GM12892 (cell line): ENCODE measurements at regions not wholly inside any gene's neighbourhood (a gene's known extent, or its start where the extent isn't known, plus 50 kb on each side); places are given as distances from the start of the nearest gene placed in this dataset.
A peak's percentile ranks its signal among the peaks of the same experiment; 100 is the strongest.

Source experiments
- DNase-seq: peaks from one replicate; pipeline ENCODE4 v3.0.0; 2011; ENCODE audit not compliant: insufficient read length
- FAIRE-seq: peaks from 2 replicates; lab custom pipeline; 2011; peaks lifted over from hg19 to GRCh38; lab: Jason Lieb, UNC
- POLR2A ChIP-seq: IDR thresholded peaks from 2 replicates; pipeline ENCODE4 v1.6.1; 2011; ENCODE audit warnings: low read depth, low read length, control low read depth
- POLR2AphosphoS5 ChIP-seq: IDR thresholded peaks from 2 replicates; pipeline ENCODE4 v1.6.1; 2011; ENCODE audit warnings: low read depth, low read length, control low read depth
- TAF1 ChIP-seq: IDR thresholded peaks from 2 replicates; pipeline ENCODE4 v1.6.1; 2011; ENCODE audit warnings: low read depth, mild to moderate bottlenecking, control low read depth, low read length, borderline replicate concordance

DNA sequence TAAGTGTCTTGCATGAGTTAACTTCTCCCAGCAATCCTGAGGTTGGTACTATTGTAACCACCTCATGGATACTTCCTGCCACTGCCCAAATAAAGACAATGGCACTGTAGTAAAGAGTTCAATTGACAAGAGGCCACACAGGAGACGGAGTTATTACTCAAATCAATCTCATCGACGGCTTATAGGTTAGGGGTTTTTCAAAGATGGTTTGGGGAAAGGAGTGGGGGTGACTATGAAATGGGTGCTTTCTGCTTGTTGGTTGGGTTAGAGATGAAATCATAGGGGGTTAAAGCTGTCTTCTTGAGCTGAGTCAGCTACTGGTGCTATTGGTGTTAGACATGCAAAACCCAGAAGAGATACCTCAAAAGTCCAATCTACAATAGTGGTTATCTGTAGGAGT is 1258.0 kb upstream of the ZEB2 start:
- no peak for DNase-seq
- no peak for FAIRE-seq
- TF ChIP-seq POLR2AphosphoS5 (no peak), POLR2A (no peak), TAF1 (no peak)

DNA sequence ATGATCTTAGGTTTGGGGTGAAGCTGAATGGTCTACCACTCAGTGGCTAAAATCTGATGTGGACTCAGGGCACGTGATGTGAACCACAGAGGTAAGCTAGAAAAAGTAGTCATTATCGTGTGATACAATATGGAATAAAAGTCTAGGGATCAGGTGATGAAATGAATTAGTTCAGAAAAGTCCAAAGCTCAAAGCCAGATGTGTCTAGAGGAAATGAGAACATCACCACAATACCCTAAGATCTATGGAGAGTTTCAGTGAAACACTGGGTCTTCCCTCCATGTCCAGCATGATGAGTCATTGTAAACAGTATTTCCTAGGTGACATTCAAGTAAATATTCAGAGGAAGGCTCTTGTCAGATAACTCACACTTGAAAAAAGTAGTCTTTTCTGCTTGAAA is 1257.4 kb upstream of the ZEB2 start:
- TF ChIP-seq POLR2A (no peak), TAF1 (no peak), POLR2AphosphoS5 (no peak)
- FAIRE-seq (no peak), DNase-seq (no peak)

DNA sequence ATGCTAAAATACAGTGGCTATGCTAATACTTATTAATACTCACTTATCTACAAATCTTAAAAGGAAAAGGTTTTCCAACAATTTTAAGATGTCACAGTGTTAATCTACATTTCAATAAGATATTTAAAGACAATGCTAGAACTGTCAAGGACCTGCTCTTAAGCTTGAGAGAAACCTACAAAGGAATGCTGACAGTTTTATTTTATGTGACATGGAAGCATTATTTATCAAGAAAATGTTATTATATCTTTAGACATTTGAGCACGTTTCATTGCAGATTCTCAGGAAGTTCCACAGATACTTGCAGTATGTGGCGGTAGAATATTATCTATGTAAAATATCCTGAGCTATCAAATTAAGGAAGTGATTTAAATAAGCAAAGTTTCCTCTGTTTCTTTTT is 1255.7 kb upstream of the ZEB2 start:
- TF ChIP-seq POLR2AphosphoS5: no peak
- no peak for TF ChIP-seq POLR2A
- TF ChIP-seq TAF1: no peak
- DNase-seq: no peak
- FAIRE-seq: no peak

DNA sequence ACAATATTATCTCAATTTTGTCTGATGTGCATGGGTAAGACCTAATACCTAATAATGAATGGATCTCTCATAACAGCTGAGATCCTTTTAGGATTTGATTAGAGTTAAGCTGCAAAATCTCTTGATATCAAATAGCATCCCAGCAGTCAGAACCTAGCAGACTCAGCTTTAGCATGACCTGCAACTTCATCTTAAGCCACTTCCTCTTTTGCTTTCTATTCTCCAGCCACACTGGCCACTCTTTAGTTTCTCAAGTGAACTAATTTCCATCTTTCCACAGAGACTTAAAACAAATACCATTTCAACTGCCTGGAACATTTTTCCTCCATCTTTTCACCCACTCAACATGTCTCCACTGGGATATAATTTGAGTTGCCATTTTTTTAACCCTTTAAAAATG is 1251.6 kb upstream of the ZEB2 start:
- DNase-seq (no peak), FAIRE-seq (peak; percentile 21)
- TF ChIP-seq POLR2AphosphoS5 (no peak), TAF1 (no peak), POLR2A (no peak)

DNA sequence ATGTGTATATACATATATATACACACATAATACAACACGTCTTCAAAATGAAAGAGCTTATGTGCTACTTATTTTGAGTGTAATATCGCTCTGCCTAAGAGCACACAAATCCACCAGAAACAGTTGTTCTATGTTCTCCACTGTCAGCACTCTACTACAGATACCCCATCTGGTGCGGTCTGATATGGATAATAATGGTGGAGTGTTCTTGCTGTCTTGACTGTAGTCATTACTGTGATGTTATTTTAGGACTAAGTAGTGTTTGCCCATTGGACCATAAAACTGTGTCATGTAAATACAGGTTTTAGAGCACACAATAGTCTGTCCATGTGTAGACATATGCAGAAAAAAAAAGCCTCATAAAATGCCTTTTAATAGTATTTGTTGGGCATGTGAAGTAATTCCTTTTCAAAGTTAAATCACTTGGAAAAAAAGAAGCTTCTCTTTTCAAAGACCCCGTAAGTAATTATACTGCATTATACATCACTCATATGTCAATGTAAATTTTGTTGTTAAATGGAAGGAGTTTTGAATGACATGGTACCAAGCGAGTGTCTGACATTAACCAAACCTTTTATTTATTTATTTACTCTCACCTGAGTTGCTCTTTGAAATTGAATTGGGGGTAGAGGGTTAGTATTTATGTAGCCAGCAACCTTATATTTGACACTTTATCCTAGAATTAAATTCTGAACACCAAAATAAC is 1249.2 kb upstream of the ZEB2 start:
- FAIRE-seq (no peak), DNase-seq (no peak)
- no peak for TF ChIP-seq TAF1
- no peak for TF ChIP-seq POLR2A
- no peak for TF ChIP-seq POLR2AphosphoS5

DNA sequence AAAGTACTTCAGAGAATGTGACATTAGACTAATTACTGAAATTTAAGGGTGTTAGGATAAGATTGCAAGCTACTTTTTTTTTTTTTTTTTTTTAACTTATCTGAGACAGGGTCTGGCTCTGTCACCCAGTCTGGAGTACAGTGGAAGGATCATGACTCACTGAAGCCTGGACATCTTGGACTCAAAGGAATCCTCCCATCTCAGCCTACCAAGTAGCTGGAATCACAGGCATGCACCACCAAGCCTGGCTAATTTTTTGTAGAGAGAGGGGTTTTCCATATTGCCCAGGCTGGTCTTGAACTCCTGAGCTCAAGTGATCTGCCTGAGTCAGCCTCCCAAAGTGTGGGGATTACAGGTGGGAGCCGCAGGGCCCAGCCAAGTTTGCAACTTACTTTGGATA is 1246.0 kb upstream of the ZEB2 start:
- FAIRE-seq (no peak), DNase-seq (no peak)
- TF ChIP-seq POLR2A (no peak), TAF1 (no peak), POLR2AphosphoS5 (no peak)

DNA sequence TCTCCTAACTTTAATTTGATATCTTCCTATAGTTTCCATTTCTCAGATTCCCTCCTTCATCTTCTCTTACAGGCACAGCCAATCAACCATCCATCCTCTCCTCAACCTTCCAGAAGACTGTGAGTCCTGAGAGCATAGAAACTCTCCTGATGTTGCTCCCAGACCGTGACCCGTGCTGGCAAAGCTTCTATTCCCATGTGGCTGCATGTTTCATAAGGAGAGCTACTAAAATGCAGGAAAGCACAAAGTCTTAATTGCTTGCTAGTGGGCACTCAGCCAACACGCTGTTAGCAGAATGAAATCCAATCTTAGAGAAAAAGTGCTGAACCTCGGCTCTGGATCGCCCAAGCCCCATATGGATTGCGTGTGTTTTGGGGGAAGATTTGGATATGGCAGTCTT is 1244.7 kb upstream of the ZEB2 start:
- TF ChIP-seq TAF1 (no peak), POLR2AphosphoS5 (no peak), POLR2A (no peak)
- no peak for DNase-seq
- no peak for FAIRE-seq

DNA sequence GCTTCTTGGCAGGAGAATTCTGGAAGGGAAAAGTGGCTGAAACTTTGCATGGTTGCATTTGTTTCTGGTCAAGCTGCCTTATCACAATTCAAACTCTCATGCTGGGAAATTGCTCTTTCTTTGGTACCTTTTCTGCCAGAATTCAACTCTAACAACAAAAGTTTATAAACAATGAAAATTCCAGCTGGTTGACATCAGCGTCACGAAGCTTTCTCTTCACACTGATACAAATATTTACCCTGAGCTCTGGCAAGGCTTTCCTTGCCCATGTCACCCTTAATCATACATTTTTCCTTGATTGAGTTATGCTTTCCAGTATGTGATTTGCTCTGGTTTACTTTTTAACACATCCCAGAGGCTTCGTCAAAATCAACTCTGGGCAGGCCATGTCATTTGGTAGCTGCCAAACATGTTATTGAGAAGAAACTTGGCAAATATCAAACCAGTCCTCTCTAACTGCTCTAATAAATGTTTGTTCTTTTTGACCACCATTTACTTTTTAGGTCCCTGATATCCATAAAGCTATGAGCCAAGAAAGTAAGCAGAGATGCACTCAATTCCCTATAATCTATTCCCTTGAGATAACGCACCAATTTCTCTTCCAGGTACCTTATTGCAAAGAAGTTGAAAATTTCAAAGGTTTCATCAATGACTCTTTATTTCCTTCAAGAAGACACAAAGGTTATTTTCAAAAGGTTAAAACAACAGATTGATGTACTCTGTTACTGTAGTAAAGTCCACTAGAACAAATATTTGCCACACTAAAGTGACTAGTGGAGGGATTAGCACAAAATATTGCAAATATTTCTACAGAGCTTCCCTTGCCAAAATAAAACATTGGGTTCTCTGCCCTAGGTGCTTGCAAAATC is 1241.1 kb upstream of the ZEB2 start:
- FAIRE-seq: no peak

DNA sequence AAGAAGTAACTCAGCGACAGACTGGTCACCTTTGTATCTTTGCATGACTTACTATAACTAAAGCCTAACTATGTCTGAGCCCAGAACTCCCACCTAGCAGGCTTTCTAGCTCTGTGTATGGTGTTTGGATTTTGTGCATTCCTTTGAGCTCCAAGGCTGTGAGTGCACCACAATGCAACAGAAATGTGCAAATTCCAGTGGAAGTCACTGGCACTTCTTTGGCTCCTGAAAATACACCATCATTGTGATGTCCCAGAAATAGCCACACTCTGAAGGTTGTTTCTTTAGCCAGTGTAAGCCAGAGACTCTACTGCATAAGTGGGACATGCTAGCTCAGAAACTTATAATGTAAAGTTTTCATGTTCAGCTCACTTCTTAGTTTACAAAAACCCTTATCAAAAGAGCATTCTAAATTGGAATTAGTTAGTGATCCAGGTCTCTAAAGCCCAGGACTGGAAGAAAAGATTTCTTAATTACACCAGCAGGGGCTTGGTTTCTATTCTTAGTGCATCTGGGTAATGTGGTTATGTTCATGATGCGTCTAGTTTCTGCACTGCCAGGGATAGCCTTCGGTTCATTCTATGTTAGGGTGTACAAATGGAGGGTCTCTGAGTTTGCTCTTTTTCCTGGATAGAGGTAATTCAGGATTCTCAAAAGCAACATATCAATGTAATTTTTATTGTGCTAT is 1239.5 kb upstream of the ZEB2 start:
- no peak for TF ChIP-seq POLR2AphosphoS5
- no peak for TF ChIP-seq POLR2A
- no peak for TF ChIP-seq TAF1
- no peak for DNase-seq
- FAIRE-seq: no peak

More for the DNA sequence above, 1241.1 kb upstream of the ZEB2 start:
- TF ChIP-seq POLR2AphosphoS5 (no peak), TAF1 (no peak), POLR2A (no peak)
- no peak for DNase-seq

DNA sequence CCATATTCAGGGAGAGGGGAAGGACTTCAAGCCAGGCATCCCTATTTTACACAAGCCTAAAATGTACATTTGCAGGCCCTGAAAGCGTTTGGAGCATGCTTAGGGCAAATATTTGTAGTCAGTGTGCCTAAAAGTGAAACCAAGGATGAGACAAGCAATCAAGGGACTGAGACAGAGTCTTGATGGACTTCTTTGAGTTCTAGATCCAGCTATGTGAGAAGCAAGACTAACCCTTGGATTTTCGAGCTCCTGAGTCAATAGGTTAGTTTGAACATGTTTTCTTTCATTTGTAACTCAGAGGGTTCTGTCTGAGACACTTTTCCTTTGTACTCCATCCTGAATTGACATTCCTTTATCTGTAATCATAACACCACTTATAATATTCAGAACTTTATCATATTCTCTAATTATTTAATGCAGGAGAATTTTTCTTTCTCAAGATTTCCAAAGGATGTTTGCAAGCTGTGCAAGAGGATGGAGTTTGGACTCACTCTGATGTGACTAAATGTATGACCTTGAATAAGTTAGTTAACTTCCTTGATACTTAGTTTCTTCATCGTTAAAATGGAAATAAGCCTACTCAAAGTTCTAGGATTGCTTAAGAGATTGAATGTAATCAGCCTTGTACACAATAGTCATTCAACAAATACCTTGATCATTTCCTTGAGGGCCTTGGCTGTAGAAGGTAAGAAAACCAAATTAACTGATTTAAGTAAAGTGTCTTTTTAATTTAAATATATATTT is 1237.8 kb upstream of the ZEB2 start:
- FAIRE-seq (no peak), DNase-seq (no peak)
- TF ChIP-seq TAF1 (no peak), POLR2AphosphoS5 (no peak), POLR2A (no peak)
